ENCODE measurements at regions not wholly inside any gene's neighbourhood (a gene's known extent, or its start where the extent isn't known, plus 50 kb on each side); places are given as distances from the start of the nearest gene placed in this dataset.
"Not testable (repeated sequence)": the region's sequence is repeated elsewhere in the genome, so short reads cannot be mapped to it uniquely, and the experiment has no call there.

GRCh38 chr6:48979085-48979484, 484.0 kb downstream of the MMUT start:
- H3K36me3 ChIP-seq (ENCODE audit: control insufficient read depth, insufficient read depth, low read length): no peaks in the 10 kb centered on the region
- no CpG with 5 or more reads among the region's 8 CpGs for WGBS (ENCODE audit: insufficient coverage, insufficient read length)

GRCh38 chr6:48978016-48978415, 485.0 kb downstream of the MMUT start:
- WGBS (ENCODE audit: insufficient coverage, insufficient read length): no CpG with 5 or more reads among the region's 3 CpGs

More at GRCh38 chr6:48979085-48979484, 484.0 kb downstream of the MMUT start:
- no peak overlapping the region for H3K27ac ChIP-seq (ENCODE audit: low read length)
- no peak overlapping the region for H3K4me3 ChIP-seq (ENCODE audit: low read length)
- no peaks in the 10 kb centered on the region for H3K4me1 ChIP-seq (ENCODE audit: control insufficient read depth, insufficient read depth, low read length)
- DNase-seq (ENCODE audit: low read depth, low spot score): no peak
- H3K9me3 ChIP-seq (ENCODE audit: control insufficient read depth, insufficient read depth, low read length): no peaks in the 10 kb centered on the region
- H3K27me3 ChIP-seq (ENCODE audit: control insufficient read depth, insufficient read depth, low read length): no peaks in the 10 kb centered on the region

GRCh38 chr6:48977573-48977972, 485.5 kb downstream of the MMUT start:
- no peaks in the 10 kb centered on the region for H3K36me3 ChIP-seq (ENCODE audit: control insufficient read depth, insufficient read depth, low read length)
- H3K27ac ChIP-seq (ENCODE audit: low read length): no peak overlapping the region
- H3K4me1 ChIP-seq (ENCODE audit: control insufficient read depth, insufficient read depth, low read length): no peaks in the 10 kb centered on the region
- DNase-seq (ENCODE audit: low read depth, low spot score): no peak
- WGBS (ENCODE audit: insufficient coverage, insufficient read length): no CpG with 5 or more reads among the region's 1 CpG
- no peaks in the 10 kb centered on the region for H3K9me3 ChIP-seq (ENCODE audit: control insufficient read depth, insufficient read depth, low read length)
- no peak overlapping the region for H3K4me3 ChIP-seq (ENCODE audit: low read length)
- no peaks in the 10 kb centered on the region for H3K27me3 ChIP-seq (ENCODE audit: control insufficient read depth, insufficient read depth, low read length)

More at GRCh38 chr6:48978016-48978415, 485.0 kb downstream of the MMUT start:
- H3K27me3 ChIP-seq (ENCODE audit: control insufficient read depth, insufficient read depth, low read length): no peaks in the 10 kb centered on the region
- H3K9me3 ChIP-seq (ENCODE audit: control insufficient read depth, insufficient read depth, low read length): no peaks in the 10 kb centered on the region
- H3K36me3 ChIP-seq (ENCODE audit: control insufficient read depth, insufficient read depth, low read length): no peaks in the 10 kb centered on the region
- no peak for DNase-seq (ENCODE audit: low read depth, low spot score)
- H3K4me1 ChIP-seq (ENCODE audit: control insufficient read depth, insufficient read depth, low read length): no peaks in the 10 kb centered on the region
- H3K27ac ChIP-seq (ENCODE audit: low read length): no peak overlapping the region
- H3K4me3 ChIP-seq (ENCODE audit: low read length): no peak overlapping the region

DNA sequence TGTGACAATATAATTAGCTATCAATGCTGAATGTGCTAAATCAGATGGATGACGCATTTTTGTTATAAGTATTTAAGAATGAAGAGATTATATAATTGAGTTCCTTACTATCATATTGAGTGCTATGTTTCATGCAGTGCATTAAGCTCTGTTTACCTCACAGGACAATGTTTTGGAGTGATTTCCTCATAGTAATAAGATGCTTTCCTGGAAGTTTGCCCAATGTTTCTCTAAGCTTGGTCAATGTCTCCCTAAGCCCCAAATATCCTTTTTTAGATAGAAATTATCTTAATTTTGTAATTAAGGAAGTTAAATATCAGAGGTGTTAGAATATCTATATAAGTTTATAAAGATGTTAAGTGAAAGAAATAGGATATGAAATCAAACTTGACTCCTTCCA, 489.6 kb downstream of the MMUT start:
- Histone ChIP-seq H3K4me1 (ENCODE audit: control insufficient read depth, insufficient read depth, low read length) (no peaks in the 10 kb centered on the region), H3K27ac (ENCODE audit: low read length) (no peak overlapping the region), H3K27me3 (ENCODE audit: control insufficient read depth, insufficient read depth, low read length) (no peaks in the 10 kb centered on the region), H3K36me3 (ENCODE audit: control insufficient read depth, insufficient read depth, low read length) (no peaks in the 10 kb centered on the region), H3K4me3 (ENCODE audit: low read length) (no peak overlapping the region), H3K9me3 (ENCODE audit: control insufficient read depth, insufficient read depth, low read length) (no peaks in the 10 kb centered on the region)
- no peak for DNase-seq (ENCODE audit: low read depth, low spot score)
- no CpG with 5 or more reads among the region's 1 CpG for WGBS (ENCODE audit: insufficient coverage, insufficient read length)

GRCh38 chr6:48961781-48962415, 501.2 kb downstream of the MMUT start:
- DNase-seq (ENCODE audit: low read depth, low spot score): no peak
- H3K4me3 ChIP-seq (ENCODE audit: low read length): no peak overlapping the region
- no CpG with 5 or more reads among the region's 4 CpGs for WGBS (ENCODE audit: insufficient coverage, insufficient read length)

GRCh38 chr6:48959251-48960060, 503.6 kb downstream of the MMUT start:
- Histone ChIP-seq H3K36me3 (ENCODE audit: control insufficient read depth, insufficient read depth, low read length) (no peaks in the 10 kb centered on the region), H3K4me1 (ENCODE audit: control insufficient read depth, insufficient read depth, low read length) (no peaks in the 10 kb centered on the region), H3K27ac (ENCODE audit: low read length) (no peak overlapping the region), H3K27me3 (ENCODE audit: control insufficient read depth, insufficient read depth, low read length) (no peaks in the 10 kb centered on the region), H3K9me3 (ENCODE audit: control insufficient read depth, insufficient read depth, low read length) (no peaks in the 10 kb centered on the region), H3K4me3 (ENCODE audit: low read length) (no peak overlapping the region)
- DNase-seq (ENCODE audit: low read depth, low spot score): no peak
- 100% methylated on average over 1 of the region's 6 CpGs for WGBS (ENCODE audit: insufficient coverage, insufficient read length)

More at GRCh38 chr6:48961781-48962415, 501.2 kb downstream of the MMUT start:
- Histone ChIP-seq H3K9me3 (ENCODE audit: control insufficient read depth, insufficient read depth, low read length) (no peaks in the 10 kb centered on the region), H3K4me1 (ENCODE audit: control insufficient read depth, insufficient read depth, low read length) (no peaks in the 10 kb centered on the region), H3K27me3 (ENCODE audit: control insufficient read depth, insufficient read depth, low read length) (no peaks in the 10 kb centered on the region), H3K36me3 (ENCODE audit: control insufficient read depth, insufficient read depth, low read length) (no peaks in the 10 kb centered on the region), H3K27ac (ENCODE audit: low read length) (no peak overlapping the region)

GRCh38 chr6:48957781-48958180, 505.3 kb downstream of the MMUT start:
- no peak overlapping the region for H3K4me3 ChIP-seq (ENCODE audit: low read length)
- DNase-seq (ENCODE audit: low read depth, low spot score): no peak
- no peaks in the 10 kb centered on the region for H3K4me1 ChIP-seq (ENCODE audit: control insufficient read depth, insufficient read depth, low read length)
- H3K27ac ChIP-seq (ENCODE audit: low read length): no peak overlapping the region
- H3K36me3 ChIP-seq (ENCODE audit: control insufficient read depth, insufficient read depth, low read length): no peaks in the 10 kb centered on the region
- H3K27me3 ChIP-seq (ENCODE audit: control insufficient read depth, insufficient read depth, low read length): no peaks in the 10 kb centered on the region
- WGBS (ENCODE audit: insufficient coverage, insufficient read length): no CpG with 5 or more reads among the region's 5 CpGs
- no peaks in the 10 kb centered on the region for H3K9me3 ChIP-seq (ENCODE audit: control insufficient read depth, insufficient read depth, low read length)

DNA sequence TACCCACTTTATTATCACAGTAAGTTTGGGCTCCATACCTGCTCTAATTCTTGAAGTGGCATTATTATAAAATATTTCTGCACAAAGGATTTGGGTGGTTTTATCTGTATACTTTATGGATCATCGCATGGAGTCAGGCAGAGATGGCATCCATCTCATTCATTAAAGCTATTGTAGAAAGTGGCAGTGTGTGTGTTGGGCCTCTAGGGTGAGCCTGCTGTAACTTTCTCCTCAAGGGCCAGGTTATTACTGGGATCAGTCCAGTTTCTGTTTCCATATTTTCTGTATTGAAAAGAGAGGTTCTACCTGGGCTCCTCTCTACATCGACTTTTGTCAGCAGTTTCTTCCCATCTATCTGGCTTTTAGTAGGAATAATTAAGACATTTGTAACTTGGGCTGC, 511.1 kb downstream of the MMUT start:
- Histone ChIP-seq H3K27me3 (ENCODE audit: control insufficient read depth, insufficient read depth, low read length) (no peaks in the 10 kb centered on the region), H3K4me1 (ENCODE audit: control insufficient read depth, insufficient read depth, low read length) (no peaks in the 10 kb centered on the region), H3K27ac (ENCODE audit: low read length) (no peak overlapping the region), H3K4me3 (ENCODE audit: low read length) (no peak overlapping the region), H3K36me3 (ENCODE audit: control insufficient read depth, insufficient read depth, low read length) (no peaks in the 10 kb centered on the region), H3K9me3 (ENCODE audit: control insufficient read depth, insufficient read depth, low read length) (no peaks in the 10 kb centered on the region)
- DNase-seq (ENCODE audit: low read depth, low spot score): no peak
- no CpG with 5 or more reads among the region's 2 CpGs for WGBS (ENCODE audit: insufficient coverage, insufficient read length)

GRCh38 chr6:48944276-48944675, 518.8 kb downstream of the MMUT start:
- WGBS (ENCODE audit: insufficient coverage, insufficient read length): no CpG with 5 or more reads among the region's 4 CpGs
- H3K4me3 ChIP-seq (ENCODE audit: low read length); H3K4me1 ChIP-seq (ENCODE audit: control insufficient read depth, insufficient read depth, low read length); H3K36me3 ChIP-seq (ENCODE audit: control insufficient read depth, insufficient read depth, low read length); H3K9me3 ChIP-seq (ENCODE audit: control insufficient read depth, insufficient read depth, low read length); DNase-seq (ENCODE audit: low read depth, low spot score); H3K27ac ChIP-seq (ENCODE audit: low read length); H3K27me3 ChIP-seq (ENCODE audit: control insufficient read depth, insufficient read depth, low read length): not testable (repeated sequence)

GRCh38 chr6:48933136-48933535, 529.9 kb downstream of the MMUT start:
- Histone ChIP-seq H3K27ac (ENCODE audit: low read length) (no peak overlapping the region), H3K27me3 (ENCODE audit: control insufficient read depth, insufficient read depth, low read length) (no peaks in the 10 kb centered on the region), H3K9me3 (ENCODE audit: control insufficient read depth, insufficient read depth, low read length) (no peaks in the 10 kb centered on the region), H3K36me3 (ENCODE audit: control insufficient read depth, insufficient read depth, low read length) (no peaks in the 10 kb centered on the region), H3K4me3 (ENCODE audit: low read length) (no peak overlapping the region), H3K4me1 (ENCODE audit: control insufficient read depth, insufficient read depth, low read length) (no peaks in the 10 kb centered on the region)
- DNase-seq (ENCODE audit: low read depth, low spot score): no peak

GRCh38 chr6:48928937-48929336, 534.1 kb downstream of the MMUT start:
- no peaks in the 10 kb centered on the region for H3K4me1 ChIP-seq (ENCODE audit: control insufficient read depth, insufficient read depth, low read length)
- no peaks in the 10 kb centered on the region for H3K36me3 ChIP-seq (ENCODE audit: control insufficient read depth, insufficient read depth, low read length)
- H3K4me3 ChIP-seq (ENCODE audit: low read length): no peak overlapping the region
- H3K9me3 ChIP-seq (ENCODE audit: control insufficient read depth, insufficient read depth, low read length): no peaks in the 10 kb centered on the region
- no peak for DNase-seq (ENCODE audit: low read depth, low spot score)
- WGBS (ENCODE audit: insufficient coverage, insufficient read length): no CpG with 5 or more reads among the region's 2 CpGs
- H3K27ac ChIP-seq (ENCODE audit: low read length): no peak overlapping the region
- H3K27me3 ChIP-seq (ENCODE audit: control insufficient read depth, insufficient read depth, low read length): no peaks in the 10 kb centered on the region
